Keratinocyte (primary cell): ENCODE measurements at regions not wholly inside any gene's neighbourhood (a gene's known extent, or its start where the extent isn't known, plus 50 kb on each side); places are given as distances from the start of the nearest gene placed in this dataset.

Experiments used
- EZH2 ChIP-seq: IDR thresholded peaks from one replicate; pipeline ENCODE4 v1.6.1; 2012; ENCODE audit warnings: inconsistent platforms, mild to moderate bottlenecking, low read length, moderate library complexity
- TF ChIP-seq, protein P1 (sequence below), 3 experiments: IDR thresholded peaks in 1 of 3; conservative IDR thresholded peaks in 1 of 3; optimal IDR thresholded peaks in 1 of 3; 2 replicates in 2 of 3; 3 replicates in 1 of 3; pipeline versions ENCODE3 to v1.5.1; 2011; ENCODE audit warnings: low read length in 3 of 3, mild to moderate bottlenecking in 3 of 3, moderate library complexity in 2 of 3, control low read depth in 1 of 3, inconsistent platforms in 1 of 3; ENCODE audit not compliant: insufficient read depth in 2 of 3; ENCODE audit errors: extremely low read depth in 1 of 3

DNA sequence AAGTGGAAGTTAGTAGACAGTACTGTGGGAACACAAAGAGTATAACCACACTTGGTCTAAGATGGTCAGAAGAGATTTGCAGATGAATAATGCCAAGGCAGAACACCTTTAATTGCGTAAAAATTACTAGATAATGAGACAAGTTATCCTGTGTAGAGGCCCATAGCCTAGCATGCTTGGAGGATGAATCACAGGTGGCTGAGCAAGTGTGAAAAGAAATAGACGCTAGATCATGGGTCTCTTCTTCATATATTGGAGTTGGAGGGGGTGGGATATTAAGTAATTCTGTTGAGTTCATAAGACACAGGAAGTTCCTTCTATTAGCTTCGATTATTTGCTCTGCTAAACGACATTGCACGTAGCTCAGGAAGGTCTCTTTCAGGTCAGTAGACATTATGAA lies 454.3 kb upstream of the LMO3 start:
- TF ChIP-seq, protein P1, sequence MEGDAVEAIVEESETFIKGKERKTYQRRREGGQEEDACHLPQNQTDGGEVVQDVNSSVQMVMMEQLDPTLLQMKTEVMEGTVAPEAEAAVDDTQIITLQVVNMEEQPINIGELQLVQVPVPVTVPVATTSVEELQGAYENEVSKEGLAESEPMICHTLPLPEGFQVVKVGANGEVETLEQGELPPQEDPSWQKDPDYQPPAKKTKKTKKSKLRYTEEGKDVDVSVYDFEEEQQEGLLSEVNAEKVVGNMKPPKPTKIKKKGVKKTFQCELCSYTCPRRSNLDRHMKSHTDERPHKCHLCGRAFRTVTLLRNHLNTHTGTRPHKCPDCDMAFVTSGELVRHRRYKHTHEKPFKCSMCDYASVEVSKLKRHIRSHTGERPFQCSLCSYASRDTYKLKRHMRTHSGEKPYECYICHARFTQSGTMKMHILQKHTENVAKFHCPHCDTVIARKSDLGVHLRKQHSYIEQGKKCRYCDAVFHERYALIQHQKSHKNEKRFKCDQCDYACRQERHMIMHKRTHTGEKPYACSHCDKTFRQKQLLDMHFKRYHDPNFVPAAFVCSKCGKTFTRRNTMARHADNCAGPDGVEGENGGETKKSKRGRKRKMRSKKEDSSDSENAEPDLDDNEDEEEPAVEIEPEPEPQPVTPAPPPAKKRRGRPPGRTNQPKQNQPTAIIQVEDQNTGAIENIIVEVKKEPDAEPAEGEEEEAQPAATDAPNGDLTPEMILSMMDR (optimal IDR thresholded peaks at IDR 0.05 in 1 of 3, IDR thresholded peaks at IDR 0.05 in 1 of 3, conservative IDR thresholded peaks at IDR 0.05 in 1 of 3; ENCODE audit: extremely low read depth in 1 of 3, insufficient read depth in 2 of 3, low read length in 3 of 3), result no peak
- TF ChIP-seq EZH2, result no peak
